ENCODE measurements at regions not wholly inside any gene's neighbourhood (a gene's known extent, or its start where the extent isn't known, plus 50 kb on each side); places are given as distances from the start of the nearest gene placed in this dataset.

- DNase-seq: no peak
These were observed 220.7 kb upstream of the KCNJ16 start for GRCh38 chr17:69854225-69854780.

GRCh38 chr17:69856946-69857345 lies 218.1 kb upstream of the KCNJ16 start:
- no peak for DNase-seq

GRCh38 chr17:69857412-69857835 lies 217.6 kb upstream of the KCNJ16 start:
- no peak for DNase-seq

- no peak for DNase-seq
These were observed 216.6 kb upstream of the KCNJ16 start for GRCh38 chr17:69858460-69858859.

GRCh38 chr17:69860142-69860680 lies 214.8 kb upstream of the KCNJ16 start:
- no peak for DNase-seq

GRCh38 chr17:69864462-69864861 lies 210.6 kb upstream of the KCNJ16 start:
- no peak for DNase-seq

- no peak for DNase-seq
These were observed 205.4 kb upstream of the KCNJ16 start for GRCh38 chr17:69869667-69870066.

GRCh38 chr17:69870091-69870530 lies 204.9 kb upstream of the KCNJ16 start:
- no peak for DNase-seq

- no peak for DNase-seq
These were observed 204.2 kb upstream of the KCNJ16 start for GRCh38 chr17:69870751-69871199.

GRCh38 chr17:69871318-69871717 lies 203.7 kb upstream of the KCNJ16 start:
- no peak for DNase-seq

GRCh38 chr17:69872675-69873262 lies 202.3 kb upstream of the KCNJ16 start:
- no peak for DNase-seq

- no peak for DNase-seq
These were observed 200.8 kb upstream of the KCNJ16 start for GRCh38 chr17:69874175-69874670.

- no peak for DNase-seq
These were observed 198.3 kb upstream of the KCNJ16 start for GRCh38 chr17:69876757-69877156.

- no peak for DNase-seq
These were observed 196.4 kb upstream of the KCNJ16 start for GRCh38 chr17:69878661-69879060.

- DNase-seq: no peak
These were observed 195.4 kb upstream of the KCNJ16 start for GRCh38 chr17:69879576-69879975.

GRCh38 chr17:69880591-69881112 lies 194.4 kb upstream of the KCNJ16 start:
- DNase-seq: no peak

- no peak for DNase-seq
These were observed 192.7 kb upstream of the KCNJ16 start for GRCh38 chr17:69882281-69882680.

- DNase-seq: no peak
These were observed 191.9 kb upstream of the KCNJ16 start for GRCh38 chr17:69883120-69883519.

GRCh38 chr17:69884356-69884755 lies 190.7 kb upstream of the KCNJ16 start:
- DNase-seq: no peak

- DNase-seq: no peak
These were observed 190.2 kb upstream of the KCNJ16 start for GRCh38 chr17:69884846-69885245.

- no peak for DNase-seq
These were observed 176.4 kb upstream of the KCNJ16 start for GRCh38 chr17:69898601-69899000.

- no peak for DNase-seq
These were observed 174.9 kb upstream of the KCNJ16 start for GRCh38 chr17:69900101-69900500.

GRCh38 chr17:69900829-69901228 lies 174.2 kb upstream of the KCNJ16 start:
- DNase-seq: no peak

- no peak for DNase-seq
These were observed 168.7 kb upstream of the KCNJ16 start for GRCh38 chr17:69906306-69906705.
